Vagina (tissue), 2 donors: ENCODE measurements at regions not wholly inside any gene's neighbourhood (a gene's known extent, or its start where the extent isn't known, plus 50 kb on each side); places are given as distances from the start of the nearest gene placed in this dataset.

Experiments
- POLR2A ChIP-seq, 2 donors: fragments of 450-650 bp; IDR thresholded peaks; one replicate each; pipeline ENCODE4 v1.6.1; 2017; ENCODE audit warnings: antibody characterized with exemption in 2 of 2, mild to moderate bottlenecking in 2 of 2, moderate library complexity in 2 of 2
- POLR2AphosphoS5 ChIP-seq, 2 donors: sonication (generic); formaldehyde crosslinking; IDR thresholded peaks; one replicate each; pipeline ENCODE4 v1.9.0; 2017; ENCODE audit warnings: antibody characterized with exemption in 2 of 2, mild to moderate bottlenecking in 2 of 2, low read depth in 1 of 2; ENCODE audit not compliant: insufficient read depth in 1 of 2

- no peak for TF ChIP-seq POLR2A (IDR thresholded peaks at IDR 0.05)
- TF ChIP-seq POLR2AphosphoS5 (IDR thresholded peaks at IDR 0.05; ENCODE audit: insufficient read depth in 1 of 2, low read depth in 1 of 2): no peak
Measured at GRCh38 chr5:124178050-124178449, 568.4 kb downstream of the ZNF608 start.
